Esophagus (tissue), 2 donors: ENCODE measurements at regions not wholly inside any gene's neighbourhood (a gene's known extent, or its start where the extent isn't known, plus 50 kb on each side); places are given as distances from the start of the nearest gene placed in this dataset.

ENCODE experiments used
- H3K27ac ChIP-seq, 2 donors: one replicate each; pipeline ENCODE4 v1.5.1; 2013; ENCODE audit warnings: low read depth in 2 of 2, mild to moderate bottlenecking in 2 of 2, inconsistent platforms in 1 of 2, low read length in 1 of 2, moderate library complexity in 1 of 2
- H3K27me3 ChIP-seq, 2 donors: one replicate each; pipeline ENCODE4 v1.6.1; 2013; ENCODE audit warnings: low read length in 2 of 2, control low read depth in 1 of 2, mild to moderate bottlenecking in 1 of 2; ENCODE audit not compliant: insufficient read depth in 2 of 2, control insufficient read depth in 1 of 2
- H3K36me3 ChIP-seq, 2 donors: one replicate each; pipeline ENCODE4 v1.6.1; 2013; ENCODE audit warnings: low read length in 1 of 2; ENCODE audit not compliant: control insufficient read depth in 2 of 2, insufficient read depth in 2 of 2
- H3K4me1 ChIP-seq, 2 donors: one replicate each; pipeline ENCODE4 v1.6.1; 2013; ENCODE audit warnings: low read length in 1 of 2; ENCODE audit not compliant: control insufficient read depth in 2 of 2, insufficient read depth in 2 of 2
- H3K4me3 ChIP-seq, 2 donors: one replicate each; pipeline ENCODE4 v1.5.1; 2013; ENCODE audit warnings: low read length in 2 of 2, mild to moderate bottlenecking in 2 of 2, low read depth in 1 of 2, moderate library complexity in 1 of 2
- H3K9me3 ChIP-seq, 2 donors: one replicate each; pipeline ENCODE4 v1.6.1; 2013; ENCODE audit warnings: mild to moderate bottlenecking in 2 of 2, low read depth in 1 of 2, low read length in 1 of 2, moderate library complexity in 1 of 2; ENCODE audit not compliant: control insufficient read depth in 2 of 2, insufficient read depth in 1 of 2
- WGBS, 2 donors: extraction: QIAGEN DNeasy Blood & Tissue Kit; methylation state at CpG; one replicate each; pipeline ENCODE4 v1.1.7; 2013; 5-methylcytosine and 5-hydroxymethylcytosine counted together
- donor health status: healthy with polysubstance abuse.
- donor health status: Bipolar disorder and iron deficiency.

DNA sequence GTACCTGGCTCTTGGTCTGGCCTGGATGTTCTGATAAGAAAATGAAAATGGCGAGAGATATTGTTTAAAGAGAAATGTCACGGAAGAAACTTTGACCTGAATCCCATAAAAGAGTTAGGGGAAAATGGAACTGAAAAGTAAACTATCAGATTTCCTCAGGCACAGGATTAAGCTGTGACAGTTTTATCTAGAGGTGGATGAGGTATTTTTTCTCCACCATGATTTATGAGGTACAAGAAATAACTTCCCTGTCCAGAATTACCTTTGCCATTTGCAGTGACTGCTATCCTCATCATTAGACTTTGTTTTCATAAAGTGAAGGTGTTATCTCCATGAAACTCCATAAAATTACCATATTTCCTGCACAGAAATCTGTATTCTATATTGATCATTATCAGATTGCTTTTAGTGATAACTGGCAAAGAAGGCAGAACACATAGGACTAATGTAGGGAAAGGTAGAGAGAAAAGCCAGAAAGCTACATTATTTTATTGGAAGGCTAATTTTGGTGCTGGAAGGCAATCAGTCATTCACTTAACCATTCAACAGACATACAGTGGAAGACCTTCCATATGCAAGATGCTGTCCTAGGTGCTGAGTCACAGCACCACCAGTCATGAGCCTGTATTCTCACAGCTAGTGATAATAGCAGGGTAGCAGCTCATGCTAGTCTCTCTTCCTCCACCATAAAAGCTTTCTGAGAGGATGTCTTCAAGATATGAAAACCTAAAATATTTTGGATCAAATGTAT lies 427.3 kb upstream of the CITED2 start:
- Histone ChIP-seq H3K27ac (no peak overlapping the region), H3K9me3 (no peaks in the 10 kb centered on the region), H3K4me3 (no peak overlapping the region), H3K27me3 (no peaks in the 10 kb centered on the region), H3K36me3 (no peaks in the 10 kb centered on the region), H3K4me1 (no peaks in the 10 kb centered on the region)
- 82 to 92% methylated on average over 2 of the region's 2 CpGs for WGBS, 2 donors

DNA sequence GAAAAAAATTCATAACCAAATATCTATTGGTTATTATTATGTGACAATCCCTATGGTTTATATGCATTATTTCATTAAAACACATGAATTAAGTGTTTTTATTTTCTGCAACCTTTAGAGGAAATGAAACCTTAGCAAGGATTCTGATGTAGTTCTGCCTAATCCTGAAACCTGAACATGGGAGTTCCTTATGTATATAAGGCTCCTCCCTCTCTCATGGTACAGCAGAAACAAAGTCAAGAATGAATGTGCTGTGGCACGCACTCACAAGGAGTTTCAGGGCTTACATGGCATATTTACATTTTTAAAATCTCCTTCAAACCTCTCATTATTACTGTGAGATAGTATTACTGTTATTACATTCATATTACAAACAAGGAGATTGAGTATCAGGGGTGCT lies 426.4 kb upstream of the CITED2 start:
- WGBS, 2 donors, result 65 to 67% methylated on average over 1 of the region's 1 CpG
- Histone ChIP-seq H3K4me1 (no peaks in the 10 kb centered on the region), H3K9me3 (no peaks in the 10 kb centered on the region), H3K36me3 (no peaks in the 10 kb centered on the region), H3K4me3 (no peak overlapping the region), H3K27me3 (no peaks in the 10 kb centered on the region), H3K27ac (no peak overlapping the region)

- H3K4me1 ChIP-seq, result no peaks in the 10 kb centered on the region
- H3K4me3 ChIP-seq, result no peak overlapping the region
Measured at GRCh38 chr6:139790527-139790926, 416.1 kb upstream of the CITED2 start.

DNA sequence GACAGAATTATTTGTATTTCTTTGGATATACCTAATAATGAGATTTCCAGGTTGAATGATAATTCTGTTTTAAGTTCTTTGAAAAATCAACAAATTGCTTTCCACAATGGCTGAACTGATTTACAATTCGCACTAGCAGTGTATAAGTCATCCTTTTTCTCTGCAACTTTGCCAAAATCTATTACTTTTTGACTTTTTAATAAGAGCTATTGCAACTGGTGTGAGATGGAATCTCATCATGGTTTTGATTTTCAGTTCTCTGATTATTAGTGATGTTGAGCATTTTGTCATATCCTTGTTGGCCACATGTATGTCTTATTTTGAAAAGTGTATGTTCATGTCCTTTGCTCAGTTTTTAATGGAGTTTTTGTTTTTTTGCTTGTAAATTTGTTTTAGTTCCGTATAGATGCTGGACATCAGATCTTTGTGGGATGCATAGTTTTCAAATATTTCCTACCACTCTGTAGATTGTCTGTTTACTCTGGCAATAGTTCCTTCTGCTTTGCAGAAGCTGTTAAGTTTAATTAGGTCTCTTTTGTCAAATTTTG lies 409.8 kb upstream of the CITED2 start:
- Histone ChIP-seq H3K4me1 (no peaks in the 10 kb centered on the region), H3K36me3 (no peaks in the 10 kb centered on the region), H3K4me3 (no peak overlapping the region), H3K27ac (no peak overlapping the region), H3K9me3 (no peaks in the 10 kb centered on the region), H3K27me3 (no peaks in the 10 kb centered on the region)
- WGBS, 2 donors, result 93 to 95% methylated on average over 2 of the region's 2 CpGs

More at GRCh38 chr6:139790527-139790926, 416.1 kb upstream of the CITED2 start:
- Histone ChIP-seq H3K9me3 (no peaks in the 10 kb centered on the region), H3K36me3 (no peaks in the 10 kb centered on the region), H3K27ac (no peak overlapping the region), H3K27me3 (no peaks in the 10 kb centered on the region)
- 76 to 82% methylated on average over 1 of the region's 1 CpG for WGBS, 2 donors

GRCh38 chr6:139779988-139780774 lies 405.7 kb upstream of the CITED2 start:
- Histone ChIP-seq H3K4me1 (no peaks in the 10 kb centered on the region), H3K27me3 (no peaks in the 10 kb centered on the region), H3K4me3 (no peak overlapping the region), H3K36me3 (no peaks in the 10 kb centered on the region), H3K9me3 (no peaks in the 10 kb centered on the region), H3K27ac (no peak overlapping the region)
- WGBS, 2 donors, result 80 to 94% methylated on average over 8 of the region's 8 CpGs

DNA sequence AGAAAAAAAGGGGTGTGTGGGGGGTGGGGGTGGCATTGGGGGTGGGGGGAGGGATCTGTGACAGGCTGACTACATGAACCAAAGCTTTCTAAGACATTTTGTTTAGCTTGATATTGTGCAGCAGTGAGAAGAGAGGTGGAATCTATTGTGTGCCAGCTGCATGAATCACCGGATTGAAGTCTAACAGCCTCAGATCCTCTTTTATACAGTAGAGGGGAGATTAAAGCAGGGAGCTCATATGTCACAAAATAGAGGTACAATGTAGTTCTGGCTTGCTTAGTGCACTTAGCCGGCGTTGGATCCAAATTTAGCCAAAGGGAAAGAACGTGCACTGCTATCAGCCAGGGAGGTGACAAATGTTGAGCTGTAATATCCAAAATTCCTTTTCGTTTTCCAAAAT lies 404.2 kb upstream of the CITED2 start:
- Histone ChIP-seq H3K4me3 (no peak overlapping the region), H3K9me3 (no peaks in the 10 kb centered on the region), H3K27me3 (no peaks in the 10 kb centered on the region), H3K36me3 (no peaks in the 10 kb centered on the region), H3K27ac (no peak overlapping the region), H3K4me1 (no peaks in the 10 kb centered on the region)
- WGBS, 2 donors, result 32 to 43% methylated on average over 5 of the region's 5 CpGs

GRCh38 chr6:139778106-139778505 lies 403.7 kb upstream of the CITED2 start:
- WGBS, 2 donors, result 71 to 76% methylated on average over 4 of the region's 4 CpGs
- Histone ChIP-seq H3K4me1 (no peaks in the 10 kb centered on the region), H3K27me3 (no peaks in the 10 kb centered on the region), H3K9me3 (no peaks in the 10 kb centered on the region), H3K4me3 (no peak overlapping the region), H3K36me3 (no peaks in the 10 kb centered on the region), H3K27ac (no peak overlapping the region)

DNA sequence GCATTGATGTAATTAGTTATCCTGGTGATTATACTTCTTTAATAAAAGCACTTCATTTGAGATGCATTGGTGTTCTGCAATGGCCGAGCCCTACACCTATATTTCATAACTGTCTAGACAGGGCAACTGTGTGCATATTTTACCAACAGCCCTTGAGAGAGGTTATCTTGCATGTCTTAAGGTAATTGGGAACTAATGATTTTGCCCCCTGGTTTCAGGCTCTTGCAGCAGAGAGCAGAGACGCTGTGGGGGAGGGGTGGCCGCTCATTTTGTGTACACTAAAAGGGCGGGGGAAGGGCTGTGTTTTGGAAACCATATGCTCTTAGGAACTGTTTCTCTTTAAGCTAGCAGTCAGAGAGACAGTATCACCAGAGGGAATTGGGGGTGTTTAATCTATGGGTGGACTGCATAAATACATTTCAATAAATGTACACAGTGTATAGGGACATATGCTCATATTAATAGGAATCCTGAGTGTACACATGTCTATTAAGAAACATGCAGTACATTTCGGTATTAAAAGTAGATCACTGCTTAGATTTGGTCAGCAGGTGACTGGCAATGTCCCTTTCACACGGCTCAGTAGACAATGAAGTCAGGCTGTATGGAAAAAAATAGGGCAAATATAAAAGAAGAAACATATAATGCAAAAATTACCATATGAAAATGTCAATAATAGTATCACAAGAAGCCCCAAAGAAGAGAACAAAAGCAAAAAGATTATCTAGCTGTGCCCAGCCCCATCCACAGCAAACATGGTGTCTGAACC lies 402.9 kb upstream of the CITED2 start:
- 79 to 85% methylated on average over 6 of the region's 6 CpGs for WGBS, 2 donors
- H3K4me3 ChIP-seq, result no peak overlapping the region
- H3K27ac ChIP-seq, result no peak overlapping the region
- H3K4me1 ChIP-seq, result no peaks in the 10 kb centered on the region
- H3K9me3 ChIP-seq, result no peaks in the 10 kb centered on the region
- H3K36me3 ChIP-seq, result no peaks in the 10 kb centered on the region
- H3K27me3 ChIP-seq, result no peaks in the 10 kb centered on the region

GRCh38 chr6:139776041-139776440 lies 401.6 kb upstream of the CITED2 start:
- Histone ChIP-seq H3K9me3 (no peaks in the 10 kb centered on the region), H3K27me3 (no peaks in the 10 kb centered on the region), H3K27ac (no peak overlapping the region), H3K4me1 (no peaks in the 10 kb centered on the region), H3K36me3 (no peaks in the 10 kb centered on the region), H3K4me3 (no peak overlapping the region)
- WGBS, 2 donors, result 57 to 62% methylated on average over 6 of the region's 6 CpGs
